ENCODE measurements at regions not wholly inside any gene's neighbourhood (a gene's known extent, or its start where the extent isn't known, plus 50 kb on each side); places are given as distances from the start of the nearest gene placed in this dataset.

- TF ChIP-seq POLR2A (IDR thresholded peaks at IDR 0.05) = no peak
- no peaks in the 10 kb centered on the region for H3K27me3 ChIP-seq (replicated peaks in 1 of 7)
- no peak overlapping the region for H3K4me3 ChIP-seq
- WGBS, 5 donors = 65 to 86% (median 77%) methylated on average over 8 of the region's 8 CpGs
- H3K9me3 ChIP-seq = no peaks in the 10 kb centered on the region
- H3K4me1 ChIP-seq = no peaks in the 10 kb centered on the region
- no peaks in the 10 kb centered on the region for H3K36me3 ChIP-seq
- H3K27ac ChIP-seq = no peak overlapping the region
- DNase-seq = no peak
- intact Hi-C loops (cut with DNase I; ENCODE audit: low total_unique reads) = no loop called here
Observed at GRCh38 chr2:220664272-220665107, 907.6 kb downstream of the EPHA4 start.

GRCh38 chr2:220665108-220665471 lies 907.0 kb downstream of the EPHA4 start:
- no peak for DNase-seq
- TF ChIP-seq POLR2AphosphoS5 (IDR thresholded peaks at IDR 0.05) (no peak), POLR2A (IDR thresholded peaks at IDR 0.05) (no peak), CTCF (IDR thresholded peaks at IDR 0.05 in 8 of 11, conservative IDR thresholded peaks at IDR 0.05 in 3 of 11) (no peak)
- Histone ChIP-seq H3K36me3 (no peaks in the 10 kb centered on the region), H3K9me3 (no peaks in the 10 kb centered on the region), H3K27me3 (replicated peaks in 1 of 7) (no peaks in the 10 kb centered on the region), H3K4me3 (no peak overlapping the region), H3K27ac (no peak overlapping the region), H3K4me1 (no peaks in the 10 kb centered on the region)
- intact Hi-C loops (cut with DNase I; ENCODE audit: low total_unique reads) = no loop called here
- 81 to 94% (median 86%) methylated on average over 3 of the region's 3 CpGs for WGBS, 5 donors

GRCh38 chr2:220669324-220669723 lies 902.8 kb downstream of the EPHA4 start:
- WGBS, 5 donors = 69 to 84% (median 74%) methylated on average over 4 of the region's 4 CpGs
- Histone ChIP-seq H3K27me3 (replicated peaks in 1 of 7) (no peaks in the 10 kb centered on the region), H3K36me3 (no peaks in the 10 kb centered on the region), H3K27ac (no peak overlapping the region), H3K9me3 (no peaks in the 10 kb centered on the region), H3K4me3 (no peak overlapping the region), H3K4me1 (no peaks in the 10 kb centered on the region)
- DNase-seq = no peak
- TF ChIP-seq POLR2AphosphoS5 (IDR thresholded peaks at IDR 0.05) (no peak), CTCF (IDR thresholded peaks at IDR 0.05 in 8 of 11, conservative IDR thresholded peaks at IDR 0.05 in 3 of 11) (no peak), POLR2A (IDR thresholded peaks at IDR 0.05) (no peak)
- intact Hi-C loops (cut with DNase I; ENCODE audit: low total_unique reads) = no loop called here

- no peak for TF ChIP-seq POLR2A (IDR thresholded peaks at IDR 0.05)
- TF ChIP-seq CTCF (IDR thresholded peaks at IDR 0.05 in 8 of 11, conservative IDR thresholded peaks at IDR 0.05 in 3 of 11) = no peak
- TF ChIP-seq POLR2AphosphoS5 (IDR thresholded peaks at IDR 0.05) = no peak
- DNase-seq = no peak
- intact Hi-C loops (cut with DNase I; ENCODE audit: low total_unique reads) = no loop called here
- Histone ChIP-seq H3K4me3 (no peak overlapping the region), H3K27me3 (replicated peaks in 1 of 7) (no peaks in the 10 kb centered on the region), H3K27ac (no peak overlapping the region), H3K36me3 (no peaks in the 10 kb centered on the region), H3K4me1 (no peaks in the 10 kb centered on the region), H3K9me3 (no peaks in the 10 kb centered on the region)
- 59 to 73% (median 66%) methylated on average over 5 of the region's 5 CpGs for WGBS, 5 donors
Observed at GRCh38 chr2:220670511-220670910, 901.6 kb downstream of the EPHA4 start.
